GM06990 (cell line): ENCODE measurements at regions not wholly inside any gene's neighbourhood (a gene's known extent, or its start where the extent isn't known, plus 50 kb on each side); places are given as distances from the start of the nearest gene placed in this dataset.

Source experiments
- DNase-seq: peaks from one replicate; pipeline ENCODE4 v3.0.0-alpha.2; 2011; ENCODE audit not compliant: insufficient read length; ENCODE audit errors: extremely low read depth
- H3K27me3 ChIP-seq: replicated peaks from 2 replicates; pipeline ENCODE4 v1.6.0; 2011; ENCODE audit warnings: low read length; ENCODE audit not compliant: control insufficient read depth, insufficient read depth
- H3K36me3 ChIP-seq: 2 replicates; pipeline ENCODE4 v1.5.1; 2011; ENCODE audit warnings: low read length; ENCODE audit not compliant: control insufficient read depth, insufficient read depth
- H3K4me3 ChIP-seq: replicated peaks from 2 replicates; pipeline ENCODE4 v1.5.1; 2011; ENCODE audit warnings: low read depth, mild to moderate bottlenecking, control low read depth, low read length
- CTCF ChIP-seq: IDR thresholded peaks from 2 replicates; pipeline ENCODE4 v1.5.1; 2011; ENCODE audit warnings: low read length, control low read depth, mild to moderate bottlenecking, inconsistent platforms; ENCODE audit not compliant: insufficient read depth, poor library complexity, severe bottlenecking

DNA sequence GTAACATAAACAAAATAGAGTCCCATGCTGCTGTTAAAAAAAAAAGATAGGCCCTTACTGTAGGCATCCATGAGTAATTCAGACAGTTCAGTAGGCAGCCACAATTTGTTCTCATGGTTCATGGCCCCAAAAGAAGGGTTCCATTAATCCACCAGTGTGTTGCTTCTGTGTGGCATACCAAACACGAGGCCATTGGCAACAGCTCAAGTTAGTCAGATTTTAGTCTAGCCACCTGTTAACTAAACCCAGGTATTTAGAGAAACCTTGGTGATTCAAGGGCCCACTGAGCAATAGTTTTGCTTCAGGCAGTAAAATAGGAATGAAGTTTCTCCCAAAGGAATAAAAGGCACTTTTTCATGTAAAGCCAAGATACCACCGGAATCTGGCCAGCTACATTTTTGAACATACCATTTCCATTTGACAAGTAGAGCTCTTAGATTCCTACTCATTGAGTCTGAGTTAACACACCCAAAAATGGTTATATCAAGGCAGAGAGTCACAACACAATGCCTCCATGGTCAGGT, 80.1 kb upstream of the SRD5A2 start:
- no peak for DNase-seq
- no peaks in the 10 kb centered on the region for H3K27me3 ChIP-seq
- H3K4me3 ChIP-seq, result no peak overlapping the region
- TF ChIP-seq CTCF, result no peak
- H3K36me3 ChIP-seq, result no peaks in the 10 kb centered on the region

- no peak for DNase-seq
- no peak for TF ChIP-seq CTCF
- Histone ChIP-seq H3K36me3 (no peaks in the 10 kb centered on the region), H3K4me3 (no peak overlapping the region), H3K27me3 (no peaks in the 10 kb centered on the region)
These were observed 79.4 kb upstream of the SRD5A2 start for GRCh38 chr2:31660165-31660564.

GRCh38 chr2:31654241-31654640, 73.5 kb upstream of the SRD5A2 start:
- Histone ChIP-seq H3K27me3 (no peaks in the 10 kb centered on the region), H3K36me3 (no peaks in the 10 kb centered on the region), H3K4me3 (no peak overlapping the region)
- DNase-seq, result no peak
- no peak for TF ChIP-seq CTCF

- DNase-seq, result no peak
- TF ChIP-seq CTCF, result no peak
- no peak overlapping the region for H3K4me3 ChIP-seq
- no peaks in the 10 kb centered on the region for H3K27me3 ChIP-seq
- H3K36me3 ChIP-seq, result no peaks in the 10 kb centered on the region
These were observed 71.0 kb upstream of the SRD5A2 start for GRCh38 chr2:31651736-31652135.

- Histone ChIP-seq H3K36me3 (no peaks in the 10 kb centered on the region), H3K27me3 (no peaks in the 10 kb centered on the region), H3K4me3 (no peak overlapping the region)
- DNase-seq, result no peak
- no peak for TF ChIP-seq CTCF
These were observed 70.5 kb upstream of the SRD5A2 start for GRCh38 chr2:31651267-31651666.

GRCh38 chr2:31644551-31644950, 63.8 kb upstream of the SRD5A2 start:
- TF ChIP-seq CTCF, result no peak
- Histone ChIP-seq H3K27me3 (no peaks in the 10 kb centered on the region), H3K36me3 (no peaks in the 10 kb centered on the region), H3K4me3 (no peak overlapping the region)
- no peak for DNase-seq
